ENCODE measurements at regions not wholly inside any gene's neighbourhood (a gene's known extent, or its start where the extent isn't known, plus 50 kb on each side); places are given as distances from the start of the nearest gene placed in this dataset.

- TF ChIP-seq CTCF (conservative IDR thresholded peaks at IDR 0.05; ENCODE audit: low read depth, low read length) (no peak), EZH2 (IDR thresholded peaks at IDR 0.05; ENCODE audit: low read length, unreplicated experiment) (no peak), EZH2phosphoT487 (IDR thresholded peaks at IDR 0.05; ENCODE audit: borderline replicate concordance, low read length) (no peak)
Measured at GRCh38 chr4:115969756-115970155, 856.3 kb upstream of the NDST4 start.

All from PC-3 (cell line).